HL-60 (cell line): ENCODE measurements at regions not wholly inside any gene's neighbourhood (a gene's known extent, or its start where the extent isn't known, plus 50 kb on each side); places are given as distances from the start of the nearest gene placed in this dataset.
A peak's percentile ranks its signal among the peaks of the same experiment; 100 is the strongest.

ENCODE experiments used
- DNase-seq, 2 experiments: peaks; one replicate each; pipeline ENCODE4 v3.0.0-alpha.2; 2010 to 2020; ENCODE audit warnings: low read depth in 1 of 2, low spot score in 1 of 2
- H3K27ac ChIP-seq: fragments of 250-450 bp; sonication (Bioruptor Pico); replicated peaks from 2 replicates; pipeline ENCODE4 v1.5.1; 2020; ENCODE audit warnings: mild to moderate bottlenecking, moderate library complexity
- H3K27me3 ChIP-seq: fragments of 250-450 bp; sonication (Bioruptor Pico); 2 replicates; pipeline ENCODE4 v1.5.1; 2021; ENCODE audit warnings: mild to moderate bottlenecking, moderate library complexity; ENCODE audit not compliant: insufficient read depth, poor library complexity, severe bottlenecking
- H3K4me3 ChIP-seq: replicated peaks from 2 replicates; pipeline ENCODE4 v1.5.1; 2011; ENCODE audit warnings: mild to moderate bottlenecking, control low read depth, low read length; ENCODE audit not compliant: insufficient read depth
- GABPA ChIP-seq: IDR thresholded peaks from 2 replicates; pipeline ENCODE4 v1.6.1; 2012; ENCODE audit warnings: low read depth
- POLR2AphosphoS5 ChIP-seq: IDR thresholded peaks from 2 replicates; pipeline ENCODE4 v1.6.1; 2012; ENCODE audit warnings: low read depth
- SPI1 ChIP-seq: IDR thresholded peaks from 2 replicates; pipeline ENCODE4 v1.6.1; 2012; ENCODE audit warnings: low read depth, mild to moderate bottlenecking, borderline replicate concordance
- TF ChIP-seq, protein P1 (sequence below): IDR thresholded peaks from one replicate; pipeline ENCODE4 v1.5.1; 2011; ENCODE audit warnings: low read length, control low read depth, inconsistent platforms; ENCODE audit not compliant: insufficient read depth
- TF ChIP-seq, protein P2 (sequence below): IDR thresholded peaks from 2 replicates; pipeline ENCODE4 v1.6.1; 2012; ENCODE audit warnings: low read depth; ENCODE audit not compliant: insufficient replicate concordance

DNA sequence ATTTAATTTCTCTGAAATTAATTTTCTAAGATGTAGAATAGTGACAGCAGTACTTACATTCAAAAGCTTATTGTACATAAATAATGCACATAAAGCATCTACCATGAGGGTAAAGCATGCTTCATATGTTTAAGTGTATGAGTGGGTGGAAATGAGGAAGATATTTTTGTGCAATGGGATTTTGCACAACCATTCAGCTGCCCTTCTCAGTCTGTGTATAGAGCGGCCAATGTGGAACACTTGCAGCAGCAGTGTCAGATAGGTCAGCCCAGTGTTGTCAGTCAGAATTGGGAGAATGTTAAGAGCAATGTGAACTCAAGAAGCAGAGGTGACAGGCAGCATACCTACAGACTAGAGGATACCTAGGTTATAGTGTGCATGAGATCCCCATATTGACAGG is 72.5 kb upstream of the ATP2B1 start:
- Histone ChIP-seq H3K27me3 (no peaks in the 10 kb centered on the region), H3K27ac (0 out of 2 replicates have a peak overlapping the region, but pooled peaks have one; percentile 24), H3K4me3 (no peak overlapping the region)
- peak; percentile 43 to 79 for DNase-seq
- TF ChIP-seq SPI1, result no peak
- TF ChIP-seq GABPA, result no peak
- TF ChIP-seq, protein P1, sequence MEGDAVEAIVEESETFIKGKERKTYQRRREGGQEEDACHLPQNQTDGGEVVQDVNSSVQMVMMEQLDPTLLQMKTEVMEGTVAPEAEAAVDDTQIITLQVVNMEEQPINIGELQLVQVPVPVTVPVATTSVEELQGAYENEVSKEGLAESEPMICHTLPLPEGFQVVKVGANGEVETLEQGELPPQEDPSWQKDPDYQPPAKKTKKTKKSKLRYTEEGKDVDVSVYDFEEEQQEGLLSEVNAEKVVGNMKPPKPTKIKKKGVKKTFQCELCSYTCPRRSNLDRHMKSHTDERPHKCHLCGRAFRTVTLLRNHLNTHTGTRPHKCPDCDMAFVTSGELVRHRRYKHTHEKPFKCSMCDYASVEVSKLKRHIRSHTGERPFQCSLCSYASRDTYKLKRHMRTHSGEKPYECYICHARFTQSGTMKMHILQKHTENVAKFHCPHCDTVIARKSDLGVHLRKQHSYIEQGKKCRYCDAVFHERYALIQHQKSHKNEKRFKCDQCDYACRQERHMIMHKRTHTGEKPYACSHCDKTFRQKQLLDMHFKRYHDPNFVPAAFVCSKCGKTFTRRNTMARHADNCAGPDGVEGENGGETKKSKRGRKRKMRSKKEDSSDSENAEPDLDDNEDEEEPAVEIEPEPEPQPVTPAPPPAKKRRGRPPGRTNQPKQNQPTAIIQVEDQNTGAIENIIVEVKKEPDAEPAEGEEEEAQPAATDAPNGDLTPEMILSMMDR, result no peak
- TF ChIP-seq, protein P2, sequence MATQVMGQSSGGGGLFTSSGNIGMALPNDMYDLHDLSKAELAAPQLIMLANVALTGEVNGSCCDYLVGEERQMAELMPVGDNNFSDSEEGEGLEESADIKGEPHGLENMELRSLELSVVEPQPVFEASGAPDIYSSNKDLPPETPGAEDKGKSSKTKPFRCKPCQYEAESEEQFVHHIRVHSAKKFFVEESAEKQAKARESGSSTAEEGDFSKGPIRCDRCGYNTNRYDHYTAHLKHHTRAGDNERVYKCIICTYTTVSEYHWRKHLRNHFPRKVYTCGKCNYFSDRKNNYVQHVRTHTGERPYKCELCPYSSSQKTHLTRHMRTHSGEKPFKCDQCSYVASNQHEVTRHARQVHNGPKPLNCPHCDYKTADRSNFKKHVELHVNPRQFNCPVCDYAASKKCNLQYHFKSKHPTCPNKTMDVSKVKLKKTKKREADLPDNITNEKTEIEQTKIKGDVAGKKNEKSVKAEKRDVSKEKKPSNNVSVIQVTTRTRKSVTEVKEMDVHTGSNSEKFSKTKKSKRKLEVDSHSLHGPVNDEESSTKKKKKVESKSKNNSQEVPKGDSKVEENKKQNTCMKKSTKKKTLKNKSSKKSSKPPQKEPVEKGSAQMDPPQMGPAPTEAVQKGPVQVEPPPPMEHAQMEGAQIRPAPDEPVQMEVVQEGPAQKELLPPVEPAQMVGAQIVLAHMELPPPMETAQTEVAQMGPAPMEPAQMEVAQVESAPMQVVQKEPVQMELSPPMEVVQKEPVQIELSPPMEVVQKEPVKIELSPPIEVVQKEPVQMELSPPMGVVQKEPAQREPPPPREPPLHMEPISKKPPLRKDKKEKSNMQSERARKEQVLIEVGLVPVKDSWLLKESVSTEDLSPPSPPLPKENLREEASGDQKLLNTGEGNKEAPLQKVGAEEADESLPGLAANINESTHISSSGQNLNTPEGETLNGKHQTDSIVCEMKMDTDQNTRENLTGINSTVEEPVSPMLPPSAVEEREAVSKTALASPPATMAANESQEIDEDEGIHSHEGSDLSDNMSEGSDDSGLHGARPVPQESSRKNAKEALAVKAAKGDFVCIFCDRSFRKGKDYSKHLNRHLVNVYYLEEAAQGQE, result no peak
- no peak; the same call in 1 of the 2 replicates for TF ChIP-seq POLR2AphosphoS5

DNA sequence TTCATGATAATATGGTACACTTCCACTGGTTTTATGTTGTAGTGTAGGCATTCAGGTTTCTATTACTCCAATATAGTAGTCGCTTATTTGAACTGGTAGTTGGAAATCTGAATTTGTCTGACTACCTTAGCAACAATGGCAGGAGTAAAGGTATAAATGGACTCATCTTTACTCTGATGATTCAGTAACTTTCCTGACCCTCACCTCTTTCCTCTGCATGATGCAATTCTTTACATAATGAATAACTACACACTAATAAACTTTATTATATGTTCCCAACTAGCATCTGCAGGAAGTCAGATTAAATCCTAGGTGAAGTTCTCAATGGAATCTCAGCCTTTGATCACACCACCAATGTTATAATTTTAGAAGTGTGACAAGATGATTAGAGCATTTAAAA is 70.5 kb upstream of the ATP2B1 start:
- TF ChIP-seq, protein P2, result no peak
- TF ChIP-seq POLR2AphosphoS5 (no peak), GABPA (no peak), SPI1 (no peak)
- TF ChIP-seq, protein P1, result no peak
- no peak for DNase-seq
- H3K4me3 ChIP-seq, result no peak overlapping the region
- H3K27me3 ChIP-seq, result no peaks in the 10 kb centered on the region
- no peak overlapping the region for H3K27ac ChIP-seq

DNA sequence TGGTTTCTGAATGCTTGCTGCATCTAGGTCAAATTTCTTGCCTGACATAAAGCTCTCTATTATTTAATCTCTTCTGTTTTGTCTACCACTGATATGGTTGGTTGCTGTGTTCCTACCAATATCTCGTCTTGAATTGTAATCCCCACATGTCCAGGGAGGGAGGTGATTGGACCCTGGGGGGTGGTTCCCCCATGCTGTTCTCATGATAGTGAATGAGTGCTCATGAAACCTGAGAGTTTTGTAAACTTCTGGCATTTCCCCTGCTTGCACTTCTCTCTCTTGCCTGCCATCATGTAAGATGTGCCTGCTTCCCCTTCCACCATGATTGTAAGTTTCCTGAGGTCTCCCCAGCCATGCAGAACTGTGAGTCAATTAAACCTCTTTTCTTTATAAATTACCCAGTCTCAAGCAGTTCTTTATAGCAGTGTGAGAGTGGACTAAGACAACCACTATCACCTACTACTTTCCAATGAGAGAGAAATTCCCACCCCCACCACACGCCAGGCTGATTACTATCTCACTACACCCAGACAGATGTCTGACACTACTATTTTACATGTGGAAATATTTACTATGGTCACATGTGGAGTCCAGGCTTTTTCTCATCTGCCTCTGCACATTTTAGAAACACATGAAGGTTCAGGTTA is 69.2 kb upstream of the ATP2B1 start:
- H3K4me3 ChIP-seq, result no peak overlapping the region
- TF ChIP-seq GABPA, result no peak
- TF ChIP-seq SPI1, result no peak
- TF ChIP-seq, protein P2, result no peak
- TF ChIP-seq, protein P1, result no peak
- TF ChIP-seq POLR2AphosphoS5, result no peak
- no peak for DNase-seq
- no peaks in the 10 kb centered on the region for H3K27me3 ChIP-seq
- H3K27ac ChIP-seq, result no peak overlapping the region
